A549 (cell line): ENCODE measurements at regions not wholly inside any gene's neighbourhood (a gene's known extent, or its start where the extent isn't known, plus 50 kb on each side); places are given as distances from the start of the nearest gene placed in this dataset.

Source experiments
- ATAC-seq, 2 experiments: fragments of 200-7000 bp in 1 of 2; fragments of >200 bp in 1 of 2; cut with Nextera tagmentation in 1 of 2; cut with Tn5 transposase in 1 of 2; 3 replicates each; pipeline versions ENCODE4 v1.8.0 to v1.9.1; 2018 to 2020; ENCODE audit warnings: mild to moderate bottlenecking in 1 of 2, moderate library complexity in 1 of 2
- CTCF ChIA-PET: fragments of 300-600 bp; sonication (Branson Sonifier 250); formaldehyde crosslinking; extraction: SDS; loops from one replicate; lab custom pipeline; 2021; ENCODE audit warnings: antibody characterized with exemption, inconsistent platforms; lab: Yijun Ruan, JAX
- POLR2A ChIA-PET: fragments of 350-600 bp; formaldehyde crosslinking; extraction: SDS; loops from one replicate; lab custom pipeline; 2021; ENCODE audit warnings: antibody characterized with exemption, inconsistent platforms; lab: Yijun Ruan, JAX
- DNase-seq, 2 experiments: peaks; one replicate each; pipeline versions ENCODE4 v3.0.0 to v3.0.0-alpha.2; 2011 to 2016; ENCODE audit warnings: low read depth in 1 of 2, low spot score in 1 of 2
- FAIRE-seq: peaks from 2 replicates; lab custom pipeline; 2011; peaks lifted over from hg19 to GRCh38; lab: Jason Lieb, UNC
- H3K27ac ChIP-seq, 2 experiments: fragments of >200 bp; sonication (Bioruptor Twin); formaldehyde crosslinking; 3 replicates each; pipeline ENCODE4 v1.5.1; 2016 to 2017
- H3K4me1 ChIP-seq: fragments of >200 bp; sonication (Bioruptor Twin); formaldehyde crosslinking; 3 replicates; pipeline ENCODE4 v1.6.1; 2016
- H3K4me2 ChIP-seq: fragments of >200 bp; sonication (Bioruptor Twin); formaldehyde crosslinking; 3 replicates; pipeline ENCODE4 v1.6.1; 2016
- H3K4me3 ChIP-seq: fragments of >200 bp; sonication (Bioruptor Twin); formaldehyde crosslinking; 3 replicates; pipeline ENCODE4 v1.5.1; 2016
- H3K9me3 ChIP-seq: fragments of >200 bp; sonication (Bioruptor Twin); formaldehyde crosslinking; 3 replicates; pipeline ENCODE4 v1.6.1; 2016
- CBX2 ChIP-seq: fragments of 200-600 bp; sonication (generic); IDR thresholded peaks from 2 replicates; pipeline ENCODE4 v1.6.1; 2016; ENCODE audit warnings: low read depth, mild to moderate bottlenecking, borderline replicate concordance
- CBX8 ChIP-seq: fragments of 200-600 bp; sonication (generic); IDR thresholded peaks from 2 replicates; pipeline ENCODE4 v1.6.1; 2016
- EHF ChIP-seq: fragments of 250-450 bp; sonication (Bioruptor Pico); IDR thresholded peaks from 2 replicates; pipeline ENCODE4 v1.5.0; 2020; ENCODE audit warnings: mild to moderate bottlenecking
- FOSB ChIP-seq: fragments of 250-450 bp; sonication (Bioruptor Pico); IDR thresholded peaks from 2 replicates; pipeline ENCODE4 v1.5.0; 2020; ENCODE audit warnings: mild to moderate bottlenecking, moderate library complexity
- FOSL2 ChIP-seq, 2 experiments: fragments of 450-650 bp in 1 of 2; fragments of >200 bp in 1 of 2; sonication (Bioruptor Twin) in 1 of 2; formaldehyde crosslinking; IDR thresholded peaks; 2 replicates each; pipeline versions ENCODE4 v1.5.0 to v1.6.1; 2016 to 2020; ENCODE audit warnings: mild to moderate bottlenecking in 1 of 2, moderate library complexity in 1 of 2
- HEYL ChIP-seq: fragments of 250-450 bp; sonication (Bioruptor Pico); IDR thresholded peaks from 2 replicates; pipeline ENCODE4 v1.8.0; 2021; ENCODE audit warnings: mild to moderate bottlenecking, moderate library complexity
- HMGXB4 ChIP-seq: fragments of 250-450 bp; sonication (Bioruptor Pico); IDR thresholded peaks from 2 replicates; pipeline ENCODE4 v1.5.0; 2021; ENCODE audit warnings: mild to moderate bottlenecking, moderate library complexity, borderline replicate concordance
- JUN ChIP-seq, 2 experiments: fragments of >200 bp; sonication (Bioruptor Twin); formaldehyde crosslinking; IDR thresholded peaks; 2 replicates in 1 of 2; 3 replicates in 1 of 2; pipeline ENCODE4 v1.6.1; 2016 to 2017
- JUNB ChIP-seq: fragments of >200 bp; sonication (Bioruptor Twin); formaldehyde crosslinking; IDR thresholded peaks from 2 replicates; pipeline ENCODE4 v1.6.1; 2016
- KDM1A ChIP-seq: fragments of 200-600 bp; sonication (generic); IDR thresholded peaks from 2 replicates; pipeline ENCODE4 v1.6.1; 2016; ENCODE audit warnings: low read depth, mild to moderate bottlenecking
- MAZ ChIP-seq: fragments of 150-350 bp; IDR thresholded peaks from 2 replicates; pipeline ENCODE4 v1.6.1; 2014; ENCODE audit warnings: antibody characterized with exemption, low read depth, low read length, borderline replicate concordance
- PBX3 ChIP-seq: IDR thresholded peaks from 2 replicates; pipeline ENCODE4 v1.6.1; 2012
- PHF8 ChIP-seq: fragments of 200-600 bp; sonication (generic); IDR thresholded peaks from 2 replicates; pipeline ENCODE4 v1.6.1; 2016; ENCODE audit warnings: low read depth, mild to moderate bottlenecking, antibody characterized with exemption, moderate library complexity, borderline replicate concordance
- POLR2A ChIP-seq: IDR thresholded peaks from 2 replicates; pipeline ENCODE4 v1.6.1; 2012; ENCODE audit warnings: mild to moderate bottlenecking, low read length
- POLR2AphosphoS2 ChIP-seq: conservative IDR thresholded peaks from 2 replicates; pipeline ENCODE4 v1.6.1; 2012; ENCODE audit warnings: low read length, improper control_type of control experiment, inconsistent platforms
- REST ChIP-seq: fragments of 200-600 bp; sonication (generic); IDR thresholded peaks from 2 replicates; pipeline ENCODE4 v1.6.1; 2016; ENCODE audit warnings: antibody characterized with exemption, mild to moderate bottlenecking, moderate library complexity
- RFX5 ChIP-seq: fragments of 450-650 bp; IDR thresholded peaks from 2 replicates; pipeline ENCODE4 v1.7.1; 2014; ENCODE audit warnings: antibody characterized with exemption, mild to moderate bottlenecking, moderate library complexity
- SMC3 ChIP-seq: fragments of >200 bp; sonication (Bioruptor Twin); formaldehyde crosslinking; IDR thresholded peaks from 3 replicates; pipeline ENCODE4 v1.6.1; 2018; ENCODE audit warnings: inconsistent platforms
- SREBF2 ChIP-seq: fragments of 450-650 bp; IDR thresholded peaks from 2 replicates; pipeline ENCODE4 v1.6.1; 2014; ENCODE audit warnings: mild to moderate bottlenecking, moderate library complexity
- ZC3H11A ChIP-seq: fragments of 450-650 bp; IDR thresholded peaks from 2 replicates; pipeline ENCODE4 v1.6.1; 2014; ENCODE audit warnings: antibody characterized with exemption, mild to moderate bottlenecking
- WGBS: methylation state at CpG from one replicate; pipeline ENCODE4 v1.1.6; 2017; ENCODE audit errors: missing lambda C conversion rate; 5-methylcytosine and 5-hydroxymethylcytosine counted together
- TF ChIP-seq, protein P1 (sequence below): fragments of 250-450 bp; sonication (Bioruptor Pico); IDR thresholded peaks from 2 replicates; pipeline ENCODE4 v1.5.0; 2020; ENCODE audit warnings: low read depth, mild to moderate bottlenecking, moderate library complexity
- TF ChIP-seq, protein P2 (sequence below): IDR thresholded peaks from 2 replicates; pipeline ENCODE4 v1.6.1; 2012; ENCODE audit warnings: low read depth, borderline replicate concordance
- TF ChIP-seq, protein P3 (sequence below): fragments of 450-650 bp; IDR thresholded peaks from 2 replicates; pipeline ENCODE4 v1.6.1; 2014; ENCODE audit warnings: antibody characterized with exemption

GRCh38 chrX:25219480-25219879, 203.7 kb upstream of the ARX start:
- no peak for DNase-seq
- TF ChIP-seq, protein P1, sequence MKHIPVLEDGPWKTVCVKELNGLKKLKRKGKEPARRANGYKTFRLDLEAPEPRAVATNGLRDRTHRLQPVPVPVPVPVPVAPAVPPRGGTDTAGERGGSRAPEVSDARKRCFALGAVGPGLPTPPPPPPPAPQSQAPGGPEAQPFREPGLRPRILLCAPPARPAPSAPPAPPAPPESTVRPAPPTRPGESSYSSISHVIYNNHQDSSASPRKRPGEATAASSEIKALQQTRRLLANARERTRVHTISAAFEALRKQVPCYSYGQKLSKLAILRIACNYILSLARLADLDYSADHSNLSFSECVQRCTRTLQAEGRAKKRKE (CRISPR knock-in tag), result no peak
- no peak for TF ChIP-seq HMGXB4
- TF ChIP-seq, all 56 proteins: peak for 0
- H3K9me3 ChIP-seq, result no peaks in the 10 kb centered on the region
- H3K4me2 ChIP-seq, result no peak overlapping the region
- no peaks in the 10 kb centered on the region for H3K4me1 ChIP-seq
- ChIA-PET POLR2A (no interaction called here), CTCF (no interaction called here)
- H3K4me3 ChIP-seq, result no peak overlapping the region
- no peak for ATAC-seq
- no peak overlapping the region for H3K27ac ChIP-seq
- FAIRE-seq, result peak; percentile 56

- POLR2A ChIA-PET, result no interaction called here
- FAIRE-seq, result no peak
- Histone ChIP-seq H3K4me2 (no peak overlapping the region), H3K4me3 (no peak overlapping the region), H3K27ac (no peak overlapping the region), H3K9me3 (no peaks in the 10 kb centered on the region), H3K4me1 (no peaks in the 10 kb centered on the region)
- CTCF ChIA-PET, result interaction anchor here (0.5 kb wide), 1 partner anchor 9 kb away, joined by 3 read pairs; no protein-coding TSS in a partner anchor
- ATAC-seq, result no peak
- DNase-seq, result no peak
- TF ChIP-seq HEYL (CRISPR knock-in tag), result no peak
- TF ChIP-seq RFX5, result no peak
Measured at GRCh38 chrX:25213611-25214010, 197.8 kb upstream of the ARX start.

GRCh38 chrX:25207803-25208475, 192.2 kb upstream of the ARX start:
- 4% methylated on average over 4 of the region's 5 CpGs for WGBS
- TF ChIP-seq FOSL2 (IDR thresholded peaks at IDR 0.05), result no peak
- no peak for TF ChIP-seq FOSL2 (CRISPR knock-in tag; IDR thresholded peaks at IDR 0.05)
- no peak for TF ChIP-seq PBX3
- TF ChIP-seq SREBF2, result no peak
- TF ChIP-seq HEYL (CRISPR knock-in tag), result no peak
- TF ChIP-seq JUN (IDR thresholded peaks at IDR 0.05), result no peak
- TF ChIP-seq SMC3, result no peak
- TF ChIP-seq CBX8, result no peak
- TF ChIP-seq MAZ, result no peak
- no peak for TF ChIP-seq POLR2AphosphoS2
- TF ChIP-seq, protein P2, sequence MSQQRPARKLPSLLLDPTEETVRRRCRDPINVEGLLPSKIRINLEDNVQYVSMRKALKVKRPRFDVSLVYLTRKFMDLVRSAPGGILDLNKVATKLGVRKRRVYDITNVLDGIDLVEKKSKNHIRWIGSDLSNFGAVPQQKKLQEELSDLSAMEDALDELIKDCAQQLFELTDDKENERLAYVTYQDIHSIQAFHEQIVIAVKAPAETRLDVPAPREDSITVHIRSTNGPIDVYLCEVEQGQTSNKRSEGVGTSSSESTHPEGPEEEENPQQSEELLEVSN, result no peak
- TF ChIP-seq CBX2, result no peak
- TF ChIP-seq JUNB, result no peak
- TF ChIP-seq, all 56 proteins: peak for 0
- POLR2A ChIA-PET, result no interaction called here
- CTCF ChIA-PET, result no interaction called here
- DNase-seq, result no peak
- no peak for ATAC-seq
- no peaks in the 10 kb centered on the region for H3K9me3 ChIP-seq
- H3K4me2 ChIP-seq, result no peak overlapping the region
- H3K4me1 ChIP-seq, result no peaks in the 10 kb centered on the region
- no peak for FAIRE-seq
- H3K27ac ChIP-seq, result no peak overlapping the region
- no peak overlapping the region for H3K4me3 ChIP-seq

DNA sequence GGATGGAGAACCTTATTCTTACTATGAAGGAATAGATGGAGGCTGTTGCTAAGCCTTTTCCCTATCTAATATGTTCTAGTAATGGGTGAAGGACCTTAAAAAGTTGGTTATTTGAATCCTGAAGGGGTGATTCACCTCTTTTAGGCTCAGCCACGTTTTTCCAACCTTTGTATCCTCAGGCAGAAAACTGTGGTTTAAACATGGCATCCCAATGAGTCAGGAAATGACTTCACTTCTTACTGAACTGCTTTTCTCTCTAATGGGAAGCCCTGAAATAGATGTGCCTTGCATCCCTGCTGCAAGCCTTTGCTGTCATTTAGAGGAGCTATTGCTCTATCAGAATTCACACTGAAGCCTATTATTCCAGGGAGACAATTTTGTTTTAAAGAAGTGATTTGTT, 191.0 kb upstream of the ARX start:
- Histone ChIP-seq H3K27ac (no peak overlapping the region), H3K9me3 (no peaks in the 10 kb centered on the region), H3K4me1 (no peaks in the 10 kb centered on the region), H3K4me2 (no peak overlapping the region), H3K4me3 (no peak overlapping the region)
- ATAC-seq (no peak), DNase-seq (no peak), FAIRE-seq (peak; percentile 13)
- TF ChIP-seq PHF8 (no peak), KDM1A (no peak), JUN (IDR thresholded peaks at IDR 0.05) (no peak), REST (no peak), ZC3H11A (no peak), EHF (CRISPR knock-in tag) (no peak), POLR2A (no peak), FOSB (CRISPR knock-in tag) (no peak)
- TF ChIP-seq, protein P3, sequence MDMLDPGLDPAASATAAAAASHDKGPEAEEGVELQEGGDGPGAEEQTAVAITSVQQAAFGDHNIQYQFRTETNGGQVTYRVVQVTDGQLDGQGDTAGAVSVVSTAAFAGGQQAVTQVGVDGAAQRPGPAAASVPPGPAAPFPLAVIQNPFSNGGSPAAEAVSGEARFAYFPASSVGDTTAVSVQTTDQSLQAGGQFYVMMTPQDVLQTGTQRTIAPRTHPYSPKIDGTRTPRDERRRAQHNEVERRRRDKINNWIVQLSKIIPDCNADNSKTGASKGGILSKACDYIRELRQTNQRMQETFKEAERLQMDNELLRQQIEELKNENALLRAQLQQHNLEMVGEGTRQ, result no peak
- ChIA-PET POLR2A (no interaction called here), CTCF (interaction anchor here (0.8 kb wide), 1 partner anchor 63 kb away, joined by 3 read pairs; no protein-coding TSS in a partner anchor)
- 0% methylated on average over 1 of the region's 1 CpG for WGBS
